ENCODE measurements at regions not wholly inside any gene's neighbourhood (a gene's known extent, or its start where the extent isn't known, plus 50 kb on each side); places are given as distances from the start of the nearest gene placed in this dataset.

- Mint-ChIP-seq H3K4me3 (no peak overlapping the region), H3K27ac (no peak overlapping the region), H3K36me3 (no peaks in the 10 kb centered on the region), H3K9me3 (no peaks in the 10 kb centered on the region), H3K27me3 (peaks cover 25% of the 10 kb centered on the region), H3K4me1 (no peaks in the 10 kb centered on the region)
- no peak for DNase-seq
Measured at GRCh38 chr22:35489239-35489638, 51.4 kb upstream of the RASD2 start.

Data from activated naive CD8-positive, alpha-beta T cell treated with anti-CD3 and anti-CD28 coated beads for 36 hours (primary cell).